ENCODE measurements at regions not wholly inside any gene's neighbourhood (a gene's known extent, or its start where the extent isn't known, plus 50 kb on each side); places are given as distances from the start of the nearest gene placed in this dataset.

DNA sequence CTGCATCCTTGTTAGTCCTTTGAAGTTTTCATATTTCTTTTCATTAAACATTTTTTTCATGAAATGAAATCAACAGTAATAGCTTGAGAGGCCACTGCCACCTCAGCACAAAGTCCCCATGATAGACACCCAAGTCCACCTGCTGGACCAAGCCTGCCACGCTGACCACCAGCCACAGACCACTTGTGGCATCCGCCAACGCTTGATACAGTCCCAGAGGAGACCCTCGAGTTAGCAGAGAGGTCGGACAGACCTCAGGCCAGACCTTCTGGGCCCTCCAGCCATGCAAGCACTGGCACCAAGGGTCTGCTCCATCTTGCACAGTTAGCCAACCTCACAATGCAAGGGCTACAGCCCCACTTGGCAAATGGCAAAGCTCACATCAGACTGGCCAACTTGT lies 91.8 kb upstream of the RTL6 start:
- no peak for TF ChIP-seq CTCF (IDR thresholded peaks at IDR 0.05)
- no peak for TF ChIP-seq POLR2AphosphoS5 (IDR thresholded peaks at IDR 0.05)

All from suprapubic skin (tissue), 3 donors.